ENCODE measurements at regions not wholly inside any gene's neighbourhood (a gene's known extent, or its start where the extent isn't known, plus 50 kb on each side); places are given as distances from the start of the nearest gene placed in this dataset.

DNA sequence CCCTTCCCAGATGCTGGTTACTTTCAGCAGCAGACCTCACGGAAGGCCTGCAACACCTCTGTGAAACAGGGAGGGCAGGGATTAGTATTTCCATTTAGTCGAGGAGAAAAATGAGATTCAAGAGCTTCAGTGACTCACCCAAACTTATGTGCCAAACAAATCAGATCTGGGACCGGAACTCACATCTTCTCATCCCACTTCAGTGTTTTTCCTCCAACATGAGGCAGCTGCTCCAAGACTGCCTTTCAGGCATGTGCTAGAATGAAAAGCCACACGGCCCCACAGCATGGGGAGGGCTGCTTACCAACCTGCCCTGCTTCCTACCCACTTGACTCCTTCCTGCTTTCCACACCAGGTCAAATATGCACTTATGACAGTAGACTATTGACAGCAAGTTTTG, 129.4 kb upstream of the SLC24A5 start:
- DNase-seq (ENCODE audit: low spot score): no peak

GRCh38 chr15:47993051-47993450, 127.7 kb upstream of the SLC24A5 start:
- DNase-seq (ENCODE audit: low spot score): no peak

GRCh38 chr15:47997195-47998080, 123.4 kb upstream of the SLC24A5 start:
- DNase-seq (ENCODE audit: low spot score): no peak

GRCh38 chr15:47998619-47999019, 122.2 kb upstream of the SLC24A5 start:
- DNase-seq (ENCODE audit: low spot score): no peak

GRCh38 chr15:48001393-48002039, 119.3 kb upstream of the SLC24A5 start:
- no peak for DNase-seq (ENCODE audit: low spot score)

- no peak for DNase-seq (ENCODE audit: low spot score)
Measured at GRCh38 chr15:48002767-48003166, 118.0 kb upstream of the SLC24A5 start.

GRCh38 chr15:48003441-48003840, 117.3 kb upstream of the SLC24A5 start:
- no peak for DNase-seq (ENCODE audit: low spot score)

DNA sequence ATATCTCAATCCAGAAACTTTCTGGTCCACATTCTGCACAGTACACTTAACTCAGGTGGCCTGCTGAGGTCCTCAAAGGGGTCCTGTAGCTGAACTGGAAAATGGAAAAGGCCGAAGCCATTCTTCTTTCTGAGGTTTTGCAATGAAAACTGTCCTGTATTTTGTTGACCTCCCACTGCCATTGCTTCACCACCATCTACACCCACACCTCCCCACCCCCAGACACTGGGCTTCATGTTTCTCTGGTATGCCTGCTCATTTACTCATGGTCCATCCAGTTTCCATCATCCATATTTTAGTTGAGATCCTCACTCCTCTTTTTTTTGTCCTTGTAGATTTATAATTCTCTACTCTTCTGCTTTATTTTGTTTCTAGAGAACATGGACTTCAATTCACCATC, 115.7 kb upstream of the SLC24A5 start:
- DNase-seq (ENCODE audit: low spot score): no peak

- no peak for DNase-seq (ENCODE audit: low spot score)
Measured at GRCh38 chr15:48006031-48006511, 114.7 kb upstream of the SLC24A5 start.

GRCh38 chr15:48010316-48010715, 110.5 kb upstream of the SLC24A5 start:
- no peak for DNase-seq (ENCODE audit: low spot score)

- DNase-seq (ENCODE audit: low spot score): no peak
Measured at GRCh38 chr15:48012191-48012590, 108.6 kb upstream of the SLC24A5 start.

- DNase-seq (ENCODE audit: low spot score): no peak
Measured at GRCh38 chr15:48016865-48017264, 103.9 kb upstream of the SLC24A5 start.

- DNase-seq (ENCODE audit: low spot score): no peak
Measured at GRCh38 chr15:48017747-48018146, 103.0 kb upstream of the SLC24A5 start.

DNA sequence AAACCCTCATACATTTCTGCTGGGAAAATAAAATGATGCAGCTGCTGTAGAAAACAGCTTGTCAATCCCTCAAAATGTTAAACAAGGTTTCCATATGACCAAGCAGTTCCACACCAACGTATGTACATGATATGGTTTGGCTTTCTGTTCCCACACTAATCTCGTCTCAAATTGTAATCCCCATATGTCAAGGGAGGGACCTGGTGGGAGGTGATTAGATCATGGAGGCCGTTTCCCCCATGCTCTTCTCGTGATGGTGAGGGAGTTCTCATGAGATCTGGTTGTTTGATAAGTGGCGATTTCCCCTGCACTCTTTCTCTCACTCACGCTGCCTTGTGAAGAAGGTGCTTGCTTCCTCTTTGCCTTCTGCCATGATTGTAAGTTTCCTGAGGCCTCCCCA, 100.6 kb upstream of the SLC24A5 start:
- no peak for DNase-seq (ENCODE audit: low spot score)

- DNase-seq (ENCODE audit: low spot score): no peak
Measured at GRCh38 chr15:48021336-48022086, 99.3 kb upstream of the SLC24A5 start.

GRCh38 chr15:48025118-48025517, 95.7 kb upstream of the SLC24A5 start:
- no peak for DNase-seq (ENCODE audit: low spot score)

- DNase-seq (ENCODE audit: low spot score): no peak
Measured at GRCh38 chr15:48028712-48029111, 92.1 kb upstream of the SLC24A5 start.

GRCh38 chr15:48029642-48030041, 91.1 kb upstream of the SLC24A5 start:
- DNase-seq (ENCODE audit: low spot score): no peak

- no peak for DNase-seq (ENCODE audit: low spot score)
Measured at GRCh38 chr15:48031466-48031865, 89.3 kb upstream of the SLC24A5 start.

- DNase-seq (ENCODE audit: low spot score): no peak
Measured at GRCh38 chr15:48031973-48032372, 88.8 kb upstream of the SLC24A5 start.

- no peak for DNase-seq (ENCODE audit: low spot score)
Measured at GRCh38 chr15:48032911-48033310, 87.9 kb upstream of the SLC24A5 start.

- DNase-seq (ENCODE audit: low spot score): no peak
Measured at GRCh38 chr15:48038221-48038620, 82.6 kb upstream of the SLC24A5 start.

Data from H4 (cell line).